ENCODE measurements at regions not wholly inside any gene's neighbourhood (a gene's known extent, or its start where the extent isn't known, plus 50 kb on each side); places are given as distances from the start of the nearest gene placed in this dataset.

GRCh38 chr3:82474711-82475110, 713.3 kb upstream of the GBE1 start:
- no peak for TF ChIP-seq CTCF (IDR thresholded peaks at IDR 0.05)
- no peak for TF ChIP-seq POLR2A (IDR thresholded peaks at IDR 0.05)
